H9 (cell line): ENCODE measurements at regions not wholly inside any gene's neighbourhood (a gene's known extent, or its start where the extent isn't known, plus 50 kb on each side); places are given as distances from the start of the nearest gene placed in this dataset.
"Not testable (repeated sequence)": the region's sequence is repeated elsewhere in the genome, so short reads cannot be mapped to it uniquely, and the experiment has no call there.

ENCODE experiments used
- DNase-seq: peaks from one replicate; pipeline ENCODE4 v3.0.0-alpha.2; 2017
- H2AFZ ChIP-seq: one replicate; pipeline ENCODE4 v1.6.1; 2013; ENCODE audit warnings: mild to moderate bottlenecking, low read length, control low read depth, moderate library complexity
- H2AK5ac ChIP-seq: 2 replicates; pipeline ENCODE4 v1.6.1; 2013; ENCODE audit warnings: low read length, control low read depth, mixed read lengths; ENCODE audit not compliant: insufficient read length
- H2BK120ac ChIP-seq: one replicate; pipeline ENCODE4 v1.6.1; 2013; ENCODE audit warnings: low read depth, mild to moderate bottlenecking, low read length, control low read depth, inconsistent platforms; ENCODE audit not compliant: poor library complexity, severe bottlenecking
- H2BK12ac ChIP-seq: 2 replicates; pipeline ENCODE4 v1.6.1; 2013; ENCODE audit warnings: low read length, control low read depth, mixed read lengths, low read depth; ENCODE audit not compliant: insufficient read length
- H2BK15ac ChIP-seq: 2 replicates; pipeline ENCODE4 v1.6.1; 2013; ENCODE audit warnings: low read depth, low read length, control low read depth
- H2BK20ac ChIP-seq: one replicate; pipeline ENCODE4 v1.6.1; 2013; ENCODE audit warnings: low read depth, mild to moderate bottlenecking, low read length, control low read depth, inconsistent platforms; ENCODE audit not compliant: poor library complexity, severe bottlenecking
- H2BK5ac ChIP-seq: 2 replicates; pipeline ENCODE4 v1.6.1; 2013; ENCODE audit warnings: low read length, control low read depth, mixed read lengths; ENCODE audit not compliant: insufficient read length
- H3K14ac ChIP-seq: 2 replicates; pipeline ENCODE4 v1.6.1; 2013; ENCODE audit warnings: low read length, control low read depth; ENCODE audit not compliant: insufficient read depth
- H3K18ac ChIP-seq: 2 replicates; pipeline ENCODE4 v1.6.1; 2013; ENCODE audit warnings: low read depth, mild to moderate bottlenecking, mixed read lengths, low read length, control low read depth; ENCODE audit not compliant: insufficient read length
- H3K23ac ChIP-seq: 2 replicates; pipeline ENCODE4 v1.6.1; 2013; ENCODE audit warnings: low read length, control low read depth, mixed read lengths, low read depth; ENCODE audit not compliant: insufficient read length
- H3K23me2 ChIP-seq: 2 replicates; pipeline ENCODE4 v1.6.1; 2013; ENCODE audit warnings: low read depth, mild to moderate bottlenecking, mixed read lengths, low read length, control low read depth; ENCODE audit not compliant: insufficient read length, poor library complexity, severe bottlenecking
- H3K27ac ChIP-seq: 2 replicates; pipeline ENCODE4 v1.5.1; 2013; ENCODE audit warnings: low read length, control low read depth, mixed read lengths, low read depth; ENCODE audit not compliant: insufficient read length
- H3K27me3 ChIP-seq: 2 replicates; pipeline ENCODE4 v1.6.1; 2013; ENCODE audit warnings: low read length, control low read depth, inconsistent platforms; ENCODE audit not compliant: insufficient read depth
- H3K4ac ChIP-seq: 2 replicates; pipeline ENCODE4 v1.6.1; 2013; ENCODE audit warnings: low read depth, mild to moderate bottlenecking, control low read depth, inconsistent platforms, low read length, moderate library complexity
- H3K4me1 ChIP-seq: 2 replicates; pipeline ENCODE4 v1.6.1; 2013; ENCODE audit warnings: low read length, control low read depth, inconsistent platforms; ENCODE audit not compliant: insufficient read depth
- H3K4me2 ChIP-seq: 2 replicates; pipeline ENCODE4 v1.6.1; 2013; ENCODE audit warnings: low read length, control low read depth, mixed read lengths; ENCODE audit not compliant: insufficient read length, insufficient read depth
- H3K56ac ChIP-seq: 2 replicates; pipeline ENCODE4 v1.6.1; 2013; ENCODE audit warnings: low read depth, mild to moderate bottlenecking, mixed read lengths, low read length, control low read depth; ENCODE audit not compliant: insufficient read length
- H3K79me1 ChIP-seq: 2 replicates; pipeline ENCODE4 v1.6.1; 2013; ENCODE audit warnings: low read depth, mild to moderate bottlenecking, moderate library complexity, low read length, control low read depth, inconsistent platforms; ENCODE audit not compliant: insufficient read depth, poor library complexity, severe bottlenecking
- H3K79me2 ChIP-seq: 2 replicates; pipeline ENCODE4 v1.6.1; 2013; ENCODE audit warnings: low read length, control low read depth, inconsistent platforms; ENCODE audit not compliant: insufficient read depth
- H3K9ac ChIP-seq: 2 replicates; pipeline ENCODE4 v1.6.1; 2013; ENCODE audit warnings: low read length, control low read depth, mixed read lengths; ENCODE audit not compliant: insufficient read length; ENCODE audit errors: extremely low read depth
- H3K9me3 ChIP-seq: one replicate; pipeline ENCODE4 v1.6.1; 2013; ENCODE audit warnings: low read depth, low read length, inconsistent platforms; ENCODE audit not compliant: control insufficient read depth
- H3T11ph ChIP-seq: one replicate; pipeline ENCODE4 v1.6.1; 2013; ENCODE audit warnings: mild to moderate bottlenecking, low read length, control low read depth, inconsistent platforms
- H4K20me1 ChIP-seq: one replicate; pipeline ENCODE4 v1.6.1; 2013; ENCODE audit not compliant: control insufficient read depth, insufficient read length, insufficient read depth
- H4K5ac ChIP-seq: 2 replicates; pipeline ENCODE4 v1.6.1; 2013; ENCODE audit warnings: low read depth, mild to moderate bottlenecking, mixed read lengths, low read length, control low read depth; ENCODE audit not compliant: insufficient read length
- H4K8ac ChIP-seq: replicated peaks from 2 replicates; pipeline ENCODE4 v1.6.1; 2013; ENCODE audit warnings: low read length, control low read depth, mixed read lengths, low read depth; ENCODE audit not compliant: insufficient read length
- H4K91ac ChIP-seq: 2 replicates; pipeline ENCODE4 v1.6.1; 2013; ENCODE audit warnings: low read depth, mild to moderate bottlenecking, moderate library complexity, mixed read lengths, low read length, control low read depth; ENCODE audit not compliant: insufficient read length
- H3K27ac Mint-ChIP-seq, 3 experiments: 2 replicates in 2 of 3; 3 replicates in 1 of 3; pipeline ENCODE4 v1.8.0; 2020 to 2021; ENCODE audit warnings: mixed read lengths in 3 of 3, mild to moderate bottlenecking in 1 of 3, moderate library complexity in 1 of 3
- H3K27me3 Mint-ChIP-seq: 2 replicates; pipeline ENCODE4 v1.8.0; 2021; ENCODE audit warnings: low read depth, mild to moderate bottlenecking, moderate library complexity, mixed read lengths
- H3K36me3 Mint-ChIP-seq, 3 experiments: 2 replicates in 2 of 3; 3 replicates in 1 of 3; pipeline ENCODE4 v1.8.0; 2020 to 2021; ENCODE audit warnings: low read depth in 3 of 3, mixed read lengths in 3 of 3; ENCODE audit not compliant: insufficient read depth in 1 of 3
- H3K4me1 Mint-ChIP-seq, 2 experiments: 2 replicates each; pipeline ENCODE4 v1.8.0; 2020; ENCODE audit warnings: mixed read lengths in 2 of 2
- H3K4me3 Mint-ChIP-seq, 2 experiments: 2 replicates in 1 of 2; 3 replicates in 1 of 2; pipeline ENCODE4 v1.8.0; 2020 to 2021; ENCODE audit warnings: mild to moderate bottlenecking in 2 of 2, mixed read lengths in 2 of 2, moderate library complexity in 1 of 2
- H3K9me3 Mint-ChIP-seq, 2 experiments: 2 replicates in 1 of 2; 3 replicates in 1 of 2; pipeline ENCODE4 v1.8.0; 2020; ENCODE audit warnings: mild to moderate bottlenecking in 2 of 2, mixed read lengths in 2 of 2, moderate library complexity in 1 of 2
- WGBS: extraction: QIAGEN DNeasy Blood & Tissue Kit; methylation state at CpG from one replicate; pipeline ENCODE4 v1.1.7; 2013; ENCODE audit warnings: missing lambda C conversion rate, low lambda C conversion rate, mixed read lengths; ENCODE audit not compliant: insufficient read length; ENCODE audit errors: extremely low coverage; 5-methylcytosine and 5-hydroxymethylcytosine counted together

DNA sequence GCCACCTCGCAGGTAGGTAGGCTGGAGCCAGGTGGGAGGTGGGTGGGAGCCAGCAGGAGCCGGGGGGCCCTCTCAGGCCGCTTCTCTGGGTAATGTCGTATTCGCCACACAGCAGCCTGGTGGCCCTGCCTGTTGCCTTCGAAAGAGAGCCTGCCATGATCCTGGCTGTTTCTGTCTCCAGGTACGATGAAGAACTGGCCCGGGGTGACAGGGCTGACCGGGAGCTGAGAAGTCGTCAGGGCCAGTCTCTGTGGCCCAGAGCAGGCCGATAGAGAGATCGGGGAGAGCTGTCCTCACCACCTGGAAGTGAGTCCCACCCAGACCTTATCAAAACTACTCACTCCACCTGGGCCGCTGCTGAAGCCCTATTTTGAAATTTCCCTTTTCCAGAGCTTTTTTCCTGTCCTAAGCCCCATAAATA is 123.9 kb upstream of the TPTE start:
- not testable (repeated sequence) for H3K4me1 Mint-ChIP-seq, H3K4me2 ChIP-seq, H2BK5ac ChIP-seq, H2AFZ ChIP-seq, H3K18ac ChIP-seq, H3K79me2 ChIP-seq, H3K4me1 ChIP-seq, H3K27me3 Mint-ChIP-seq, H4K20me1 ChIP-seq, H3K14ac ChIP-seq, H3K27ac Mint-ChIP-seq, H2BK120ac ChIP-seq, H3K27me3 ChIP-seq, H3K9ac ChIP-seq, H3K4ac ChIP-seq, H4K8ac ChIP-seq, H4K91ac ChIP-seq, H4K5ac ChIP-seq, H3K79me1 ChIP-seq, H3K27ac ChIP-seq, H2BK20ac ChIP-seq, H2AK5ac ChIP-seq, H3T11ph ChIP-seq, H3K23ac ChIP-seq, H3K56ac ChIP-seq, H3K23me2 ChIP-seq, H3K36me3 Mint-ChIP-seq, H2BK15ac ChIP-seq, H3K4me3 Mint-ChIP-seq, H2BK12ac ChIP-seq
- peaks cover 67% of the 10 kb centered on the region for H3K9me3 ChIP-seq
- peaks cover 11% of the 10 kb centered on the region in 2 experiments for H3K9me3 Mint-ChIP-seq
- WGBS = no CpG with 5 or more reads among the region's 13 CpGs
- DNase-seq = peak; percentile 11

DNA sequence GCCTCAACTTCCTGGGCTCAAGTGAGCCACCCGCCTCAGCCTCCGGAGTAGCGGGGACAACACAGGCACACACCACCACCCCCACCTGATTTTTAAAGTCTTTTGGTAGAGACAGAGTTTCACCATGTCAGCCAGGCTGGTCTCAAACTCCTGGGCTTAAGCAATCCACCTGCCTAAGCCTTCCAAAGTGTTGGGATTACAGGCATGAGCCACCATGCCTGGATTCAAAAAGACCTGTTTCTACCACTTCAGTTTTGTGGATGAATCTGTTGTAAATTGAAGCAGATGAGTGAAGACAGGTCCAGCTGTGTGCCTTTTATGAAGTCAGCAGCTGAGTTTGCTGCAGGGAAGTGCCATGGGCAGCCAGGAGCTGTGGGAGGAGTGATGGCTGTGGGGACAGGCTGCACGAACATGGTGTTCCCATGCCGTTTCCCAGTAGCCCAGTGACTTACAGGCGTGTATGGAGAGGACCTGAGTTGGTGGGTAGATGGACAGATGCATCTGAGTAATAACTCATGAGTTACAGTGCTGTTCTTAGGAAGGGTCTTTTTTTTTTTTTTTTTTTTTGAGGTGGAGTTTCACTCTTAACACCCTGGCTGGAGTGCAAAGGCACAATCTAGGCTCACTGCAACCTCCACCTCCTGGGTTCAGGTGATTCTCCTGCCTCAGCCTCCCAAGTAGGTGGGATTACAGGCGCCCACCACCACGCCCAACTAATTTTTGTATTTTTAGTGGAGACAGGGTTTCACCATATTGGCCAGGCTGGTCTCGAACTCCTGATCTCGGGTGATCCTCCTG is 122.5 kb upstream of the TPTE start:
- H3K9me3 ChIP-seq = peaks cover 74% of the 10 kb centered on the region
- not testable (repeated sequence) for H3K4me2 ChIP-seq, H4K20me1 ChIP-seq, H2AK5ac ChIP-seq, H3K36me3 Mint-ChIP-seq, H2BK12ac ChIP-seq, H3K4me1 Mint-ChIP-seq, H3T11ph ChIP-seq, H2BK15ac ChIP-seq, H3K4ac ChIP-seq, H4K8ac ChIP-seq, DNase-seq, H2BK20ac ChIP-seq, H3K79me1 ChIP-seq, H3K27ac Mint-ChIP-seq, H3K23ac ChIP-seq, H3K27me3 ChIP-seq, H3K23me2 ChIP-seq, H2BK120ac ChIP-seq, H3K79me2 ChIP-seq, H3K9ac ChIP-seq, H3K4me1 ChIP-seq, H3K4me3 Mint-ChIP-seq, H3K27me3 Mint-ChIP-seq, H3K27ac ChIP-seq, H4K5ac ChIP-seq, H3K18ac ChIP-seq, H3K56ac ChIP-seq, H2AFZ ChIP-seq, H3K14ac ChIP-seq, H4K91ac ChIP-seq, H2BK5ac ChIP-seq
- peaks cover 11 to 12% of the 10 kb centered on the region in 2 experiments for H3K9me3 Mint-ChIP-seq
- no CpG with 5 or more reads among the region's 10 CpGs for WGBS
